Natural killer cell (primary cell): ENCODE measurements at regions not wholly inside any gene's neighbourhood (a gene's known extent, or its start where the extent isn't known, plus 50 kb on each side); places are given as distances from the start of the nearest gene placed in this dataset.

ENCODE experiments used
- ATAC-seq, 3 donors: fragments of 150-1000 bp in 2 of 3; fragments of 200-7000 bp in 1 of 3; cut with Tn5 transposase; 1 replicate in 1 of 3; 2 replicates in 2 of 3; pipeline ENCODE4 v1.10.0; 2021; ENCODE audit warnings: mild to moderate bottlenecking in 2 of 3, moderate library complexity in 2 of 3
- DNase-seq, 2 donors: peaks; one replicate each; pipeline versions ENCODE4 v3.0.0 to v3.0.0-alpha.2; 2013 to 2021; ENCODE audit warnings: mixed read lengths in 1 of 2
- H3K27ac ChIP-seq: one replicate; pipeline ENCODE4 v1.5.1; 2013; ENCODE audit warnings: mild to moderate bottlenecking, low read length
- H3K27me3 ChIP-seq: one replicate; pipeline ENCODE4 v1.6.1; 2013; ENCODE audit warnings: low read length; ENCODE audit not compliant: control insufficient read depth, insufficient read depth
- H3K36me3 ChIP-seq: one replicate; pipeline ENCODE4 v1.6.1; 2013; ENCODE audit warnings: low read length; ENCODE audit not compliant: control insufficient read depth, insufficient read depth
- H3K4me1 ChIP-seq: one replicate; pipeline ENCODE4 v1.6.1; 2013; ENCODE audit warnings: low read length; ENCODE audit not compliant: control insufficient read depth, insufficient read depth
- H3K4me3 ChIP-seq: one replicate; pipeline ENCODE4 v1.5.1; 2013; ENCODE audit warnings: low read length
- H3K9me3 ChIP-seq: one replicate; pipeline ENCODE4 v1.6.1; 2013; ENCODE audit warnings: low read length; ENCODE audit not compliant: control insufficient read depth, insufficient read depth
- H3K27ac Mint-ChIP-seq, 2 donors: one replicate each; pipeline ENCODE4 v1.8.0; 2022; ENCODE audit warnings: mild to moderate bottlenecking in 2 of 2, mixed read lengths in 2 of 2, moderate library complexity in 1 of 2
- H3K27me3 Mint-ChIP-seq, 2 donors: one replicate each; pipeline ENCODE4 v1.8.0; 2022; ENCODE audit warnings: low read depth in 2 of 2, mixed read lengths in 2 of 2
- H3K36me3 Mint-ChIP-seq: one replicate; pipeline ENCODE4 v1.8.0; 2022; ENCODE audit warnings: mixed read lengths
- H3K4me1 Mint-ChIP-seq, 2 donors: one replicate each; pipeline ENCODE4 v1.8.0; 2022; ENCODE audit warnings: mixed read lengths in 2 of 2
- H3K4me3 Mint-ChIP-seq: one replicate; pipeline ENCODE4 v1.8.0; 2022; ENCODE audit warnings: mild to moderate bottlenecking, moderate library complexity, mixed read lengths
- H3K9me3 Mint-ChIP-seq, 2 donors: one replicate each; pipeline ENCODE4 v1.8.0; 2022; ENCODE audit warnings: mixed read lengths in 2 of 2
- WGBS: methylation state at CpG from one replicate; pipeline ENCODE4 v1.1.7; 2013; ENCODE audit warnings: missing lambda C conversion rate; ENCODE audit not compliant: insufficient coverage; 5-methylcytosine and 5-hydroxymethylcytosine counted together
- intact Hi-C: fragments of 100-400 bp; cut with micrococcal nuclease; formaldehyde crosslinking; loops from one replicate; pipeline ENCODE4 v1.14.2; 2022
- TF ChIP-seq, protein P1 (sequence below): fragments of 200-600 bp; IDR thresholded peaks from one replicate; pipeline ENCODE4 v1.8.0; 2022; ENCODE audit warnings: antibody characterized with exemption

DNA sequence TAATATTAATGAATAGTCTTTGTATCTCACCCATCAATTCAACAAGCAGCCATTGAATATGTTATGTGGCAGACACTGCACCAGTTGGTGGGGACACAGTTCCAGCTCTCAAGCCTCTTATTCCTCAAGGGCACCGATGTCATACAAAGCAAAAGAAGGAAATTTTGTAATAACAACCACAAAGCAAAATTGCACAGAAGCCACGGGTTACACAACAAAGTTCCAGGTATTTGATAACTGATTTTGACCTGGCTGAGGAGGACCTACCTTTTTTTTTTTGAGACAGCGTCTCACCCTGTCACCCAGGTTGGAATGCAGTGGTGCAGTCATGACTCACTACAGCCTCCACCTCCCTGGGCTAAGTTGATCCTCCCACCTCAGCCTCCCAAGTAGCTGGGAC is 266.7 kb downstream of the FOXO1 start:
- H3K9me3 ChIP-seq, result no peaks in the 10 kb centered on the region
- peak in 1 of 3 donors; percentile 42 for ATAC-seq
- TF ChIP-seq, protein P1, sequence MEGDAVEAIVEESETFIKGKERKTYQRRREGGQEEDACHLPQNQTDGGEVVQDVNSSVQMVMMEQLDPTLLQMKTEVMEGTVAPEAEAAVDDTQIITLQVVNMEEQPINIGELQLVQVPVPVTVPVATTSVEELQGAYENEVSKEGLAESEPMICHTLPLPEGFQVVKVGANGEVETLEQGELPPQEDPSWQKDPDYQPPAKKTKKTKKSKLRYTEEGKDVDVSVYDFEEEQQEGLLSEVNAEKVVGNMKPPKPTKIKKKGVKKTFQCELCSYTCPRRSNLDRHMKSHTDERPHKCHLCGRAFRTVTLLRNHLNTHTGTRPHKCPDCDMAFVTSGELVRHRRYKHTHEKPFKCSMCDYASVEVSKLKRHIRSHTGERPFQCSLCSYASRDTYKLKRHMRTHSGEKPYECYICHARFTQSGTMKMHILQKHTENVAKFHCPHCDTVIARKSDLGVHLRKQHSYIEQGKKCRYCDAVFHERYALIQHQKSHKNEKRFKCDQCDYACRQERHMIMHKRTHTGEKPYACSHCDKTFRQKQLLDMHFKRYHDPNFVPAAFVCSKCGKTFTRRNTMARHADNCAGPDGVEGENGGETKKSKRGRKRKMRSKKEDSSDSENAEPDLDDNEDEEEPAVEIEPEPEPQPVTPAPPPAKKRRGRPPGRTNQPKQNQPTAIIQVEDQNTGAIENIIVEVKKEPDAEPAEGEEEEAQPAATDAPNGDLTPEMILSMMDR, result no peak
- no peaks in the 10 kb centered on the region for H3K27me3 ChIP-seq
- Mint-ChIP-seq H3K4me3 (no peak overlapping the region), H3K9me3 (no peaks in the 10 kb centered on the region), H3K4me1 (peaks cover 12 to 19% of the 10 kb centered on the region in 2 donors), H3K27ac (no peak overlapping the region), H3K27me3 (no peaks in the 10 kb centered on the region), H3K36me3 (no peaks in the 10 kb centered on the region)
- no peaks in the 10 kb centered on the region for H3K36me3 ChIP-seq
- no peak overlapping the region for H3K4me3 ChIP-seq
- no peak for DNase-seq
- 68% methylated on average over 3 of the region's 3 CpGs for WGBS
- intact Hi-C loops, result no loop called here
- peaks cover 17% of the 10 kb centered on the region for H3K4me1 ChIP-seq
- no peak overlapping the region for H3K27ac ChIP-seq

DNA sequence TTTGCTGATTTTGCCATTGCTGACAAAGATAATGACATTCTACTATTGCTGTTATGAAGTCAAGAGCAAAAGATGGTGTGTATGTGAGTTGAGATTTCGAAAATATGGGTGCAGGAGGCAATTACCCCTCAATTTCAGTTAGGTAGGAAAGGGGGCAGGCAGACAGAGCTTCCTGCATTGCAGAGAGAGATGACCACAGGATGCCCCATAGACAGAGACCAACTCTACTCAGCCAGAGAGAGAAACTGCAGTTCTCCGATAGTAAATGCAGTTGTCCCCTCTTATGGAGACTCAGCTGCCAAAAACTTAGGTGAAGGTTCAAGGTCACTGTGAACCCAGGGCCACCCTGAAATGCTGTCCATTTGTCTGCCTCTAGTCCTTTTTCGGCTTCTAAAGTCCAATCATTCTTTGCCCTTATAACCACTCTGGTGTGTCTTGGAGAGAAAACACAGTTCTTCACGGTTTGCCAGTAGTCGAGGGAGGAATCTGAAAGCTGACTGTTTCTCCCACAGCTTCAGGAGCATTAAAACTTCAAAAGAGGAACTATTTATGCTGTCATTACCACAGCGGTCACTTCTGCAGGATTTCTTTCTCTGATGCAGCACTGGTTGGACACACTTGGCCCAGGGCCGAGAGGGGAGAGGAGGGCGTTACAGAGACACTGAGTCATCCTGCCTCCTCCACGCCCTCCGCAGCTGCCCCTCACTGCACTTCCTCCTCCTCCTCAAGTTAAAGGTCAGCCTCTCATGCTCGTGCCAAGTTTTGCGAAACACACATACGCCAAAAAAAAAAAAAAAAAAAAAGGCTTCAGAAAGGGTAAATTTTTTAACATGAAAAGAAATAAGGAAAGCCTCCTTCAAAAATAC is 264.3 kb downstream of the FOXO1 start:
- H3K4me1 ChIP-seq, result peaks cover 17% of the 10 kb centered on the region
- no peaks in the 10 kb centered on the region for H3K9me3 Mint-ChIP-seq
- no peaks in the 10 kb centered on the region for H3K9me3 ChIP-seq
- ATAC-seq, result peak; percentile 89 to 94 (median 93)
- H3K36me3 Mint-ChIP-seq, result no peaks in the 10 kb centered on the region
- H3K27me3 ChIP-seq, result no peaks in the 10 kb centered on the region
- peaks cover 0 to 6% of the 10 kb centered on the region in 2 donors for H3K27me3 Mint-ChIP-seq
- TF ChIP-seq, protein P1, result no peak
- 33% methylated on average over 7 of the region's 13 CpGs for WGBS
- H3K4me3 Mint-ChIP-seq, result peak overlapping the region; percentile 29
- H3K27ac ChIP-seq, result no peak overlapping the region
- intact Hi-C loops, result no loop called here
- H3K4me1 Mint-ChIP-seq, result peaks cover 12 to 18% of the 10 kb centered on the region in 2 donors
- H3K36me3 ChIP-seq, result no peaks in the 10 kb centered on the region
- no peak overlapping the region for H3K4me3 ChIP-seq
- peak; percentile 23 to 29 for DNase-seq
- peak overlapping the region in 1 of 2 donors; percentile 35 for H3K27ac Mint-ChIP-seq

DNA sequence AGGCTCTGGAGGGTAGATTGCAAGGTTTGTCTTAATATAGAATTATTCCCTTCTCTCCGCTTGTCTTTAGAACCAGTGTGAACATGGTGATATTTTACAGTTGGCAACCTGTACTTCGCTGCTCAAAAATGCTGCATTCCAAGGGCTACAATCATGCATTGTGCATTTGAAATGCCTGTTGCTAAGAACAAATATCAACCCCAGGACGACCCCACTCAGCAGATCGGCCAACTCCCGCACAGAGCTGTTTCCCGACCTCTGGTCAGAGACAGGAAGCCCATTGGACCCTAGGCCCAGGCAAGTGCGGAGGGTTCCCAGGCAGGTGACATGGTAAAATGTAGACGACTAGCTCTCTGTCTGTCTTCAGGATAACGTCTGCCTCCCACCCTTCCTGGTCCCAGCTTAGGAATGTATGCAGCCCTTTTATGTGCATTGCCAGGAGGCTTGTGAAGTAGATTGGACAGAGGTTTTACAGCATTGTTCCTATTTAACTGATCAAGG is 263.5 kb downstream of the FOXO1 start:
- no peaks in the 10 kb centered on the region for H3K36me3 Mint-ChIP-seq
- no peak overlapping the region for H3K4me3 Mint-ChIP-seq
- intact Hi-C loops, result no loop called here
- H3K36me3 ChIP-seq, result no peaks in the 10 kb centered on the region
- no peak overlapping the region for H3K27ac Mint-ChIP-seq
- TF ChIP-seq, protein P1, result no peak
- H3K9me3 ChIP-seq, result no peaks in the 10 kb centered on the region
- H3K4me1 Mint-ChIP-seq, result peaks cover 12 to 18% of the 10 kb centered on the region in 2 donors
- DNase-seq (no peak), ATAC-seq (no peak)
- no peak overlapping the region for H3K27ac ChIP-seq
- WGBS, result 89% methylated on average over 9 of the region's 9 CpGs
- peaks cover 17% of the 10 kb centered on the region for H3K4me1 ChIP-seq
- peaks cover 0 to 6% of the 10 kb centered on the region in 2 donors for H3K27me3 Mint-ChIP-seq
- H3K27me3 ChIP-seq, result no peaks in the 10 kb centered on the region
- H3K9me3 Mint-ChIP-seq, result no peaks in the 10 kb centered on the region
- H3K4me3 ChIP-seq, result no peak overlapping the region
